COLO668 (cell line): ENCODE measurements at regions not wholly inside any gene's neighbourhood (a gene's known extent, or its start where the extent isn't known, plus 50 kb on each side); places are given as distances from the start of the nearest gene placed in this dataset.
A peak's percentile ranks its signal among the peaks of the same experiment; 100 is the strongest.

Experiments
- DNase-seq: peaks from one replicate; lab custom pipeline; 2025; ENCODE audit not compliant: unreplicated experiment; lab: John Stamatoyannopoulos, UW

DNA sequence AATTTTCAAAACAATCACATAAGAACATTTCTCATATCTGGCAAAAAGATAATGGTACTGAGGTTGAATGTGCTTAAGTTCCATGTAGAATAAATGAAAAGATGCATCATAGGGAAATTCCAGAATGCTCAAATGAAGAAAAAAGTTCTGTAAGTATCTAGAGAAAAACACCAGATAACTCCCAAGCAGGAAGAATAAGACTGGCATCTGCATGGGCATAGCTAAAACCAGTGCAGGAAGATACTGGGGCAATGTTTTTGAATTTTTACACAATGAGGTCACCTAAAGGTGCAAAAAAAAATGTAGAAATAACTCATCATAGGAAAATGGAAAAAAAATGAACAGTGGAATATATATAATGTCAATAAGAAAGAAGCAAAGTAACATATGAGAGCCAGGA is 275.2 kb downstream of the BAMBI start:
- no peak for DNase-seq

DNA sequence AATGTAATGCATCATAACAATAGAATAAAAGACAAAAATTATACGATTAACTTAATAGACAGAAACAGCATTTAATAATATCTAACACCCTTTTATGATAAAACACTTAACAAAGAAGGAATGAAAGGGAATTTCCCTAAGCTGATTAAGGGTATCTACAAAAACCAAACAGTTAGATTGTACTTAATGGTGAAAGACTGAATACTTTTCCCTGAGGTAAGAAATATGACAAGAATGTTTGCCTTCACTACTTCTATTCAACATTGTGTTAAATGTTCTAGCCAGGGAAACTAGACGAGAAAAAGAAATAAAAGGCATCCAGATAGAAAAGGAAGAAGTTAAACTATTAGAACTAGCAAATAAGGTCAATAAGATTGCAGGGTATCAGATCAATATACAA is 276.9 kb downstream of the BAMBI start:
- no peak for DNase-seq

GRCh38 chr10:28958468-28958867 is 281.1 kb downstream of the BAMBI start:
- no peak for DNase-seq

- DNase-seq, result no peak
Observed at GRCh38 chr10:28959850-28960501, 282.7 kb downstream of the BAMBI start.

DNA sequence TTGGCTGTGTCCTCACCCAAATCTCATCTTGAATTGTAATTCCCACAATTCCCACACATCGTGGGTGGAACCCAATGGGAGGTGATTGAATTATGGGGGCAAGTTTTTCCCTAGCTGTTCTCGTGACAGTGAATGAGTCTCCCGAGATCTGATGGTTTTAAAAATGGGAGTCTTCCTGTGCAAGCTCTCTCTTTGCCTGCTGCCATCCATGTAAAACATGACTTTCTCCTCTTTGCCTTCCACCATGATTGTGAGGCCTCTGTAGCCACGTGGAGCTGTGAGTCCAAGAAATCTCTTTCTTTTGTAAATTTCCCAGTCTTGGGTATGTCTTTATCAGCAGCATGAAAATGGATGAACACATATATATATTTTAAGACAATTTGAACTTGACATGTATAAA is 285.4 kb downstream of the BAMBI start:
- no peak for DNase-seq

DNA sequence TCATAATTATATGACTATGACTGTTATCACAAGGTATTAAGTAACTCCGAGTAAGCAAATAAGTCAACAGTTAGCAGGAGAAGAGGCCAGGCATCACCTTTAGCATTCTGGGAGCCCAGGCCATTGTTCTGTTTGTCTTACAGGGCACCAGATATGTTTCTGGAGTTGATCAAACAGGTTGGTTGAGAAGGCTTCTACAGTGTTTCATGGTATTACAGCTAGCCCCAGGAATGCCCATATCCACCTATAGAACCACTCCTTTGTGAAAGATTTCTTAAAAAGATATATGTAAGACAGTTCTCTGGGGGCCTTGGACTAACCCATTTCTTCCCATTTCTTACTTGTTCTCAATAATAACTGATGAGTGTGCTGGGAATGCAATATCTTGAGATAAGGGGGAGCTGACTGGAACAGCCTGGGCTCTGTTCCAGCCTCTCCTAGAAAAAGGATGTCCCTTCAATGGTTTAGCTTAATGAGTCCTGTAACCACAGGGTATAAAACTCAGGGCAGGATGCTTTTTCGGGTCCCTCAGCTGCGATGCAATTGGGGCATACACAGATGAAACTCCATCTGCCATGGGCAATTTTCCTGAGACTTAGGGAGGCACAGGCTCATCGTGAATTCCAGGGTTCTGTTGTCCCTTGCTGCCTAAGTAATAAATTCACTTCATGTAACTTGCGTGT is 286.4 kb downstream of the BAMBI start:
- no peak for DNase-seq

DNA sequence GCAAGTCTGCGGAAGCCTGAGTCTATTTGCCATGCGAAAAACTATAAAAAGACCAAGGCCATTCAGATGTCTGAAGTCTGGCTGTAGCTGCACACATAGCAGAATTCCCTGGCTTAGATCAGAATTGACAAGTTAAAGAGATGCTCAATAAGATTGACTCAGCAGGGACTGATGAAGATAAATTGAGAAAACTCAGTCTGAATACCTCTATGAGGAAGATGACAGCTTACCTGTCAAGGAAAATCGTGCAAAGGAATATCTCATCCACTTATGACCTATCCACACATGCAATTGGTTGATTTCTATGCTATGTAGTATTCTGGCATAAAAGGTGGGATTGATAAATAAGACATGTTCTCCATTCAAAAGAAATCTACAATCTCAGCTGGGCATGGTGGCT is 288.6 kb downstream of the BAMBI start:
- no peak for DNase-seq

DNA sequence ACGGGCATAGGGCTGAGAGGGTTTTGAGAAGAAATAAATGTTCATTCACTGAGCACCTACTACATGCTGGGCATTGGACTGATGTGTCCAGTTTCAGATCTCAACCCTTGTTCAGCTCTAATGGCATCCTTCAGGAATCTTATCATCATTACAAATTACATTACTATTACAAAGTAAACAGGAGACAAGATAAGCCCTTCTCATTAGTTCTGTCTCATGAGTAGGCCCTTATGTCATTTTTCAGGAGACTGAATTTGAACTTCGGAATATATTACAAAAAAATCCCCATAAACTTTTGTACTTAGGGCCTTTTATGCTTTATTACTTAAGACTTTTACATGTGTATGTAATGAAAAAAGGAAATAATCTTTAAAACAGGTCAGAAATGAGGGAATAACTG is 289.7 kb downstream of the BAMBI start:
- DNase-seq, result no peak

- DNase-seq, result no peak
Observed at GRCh38 chr10:28969413-28969812, 292.1 kb downstream of the BAMBI start.

DNA sequence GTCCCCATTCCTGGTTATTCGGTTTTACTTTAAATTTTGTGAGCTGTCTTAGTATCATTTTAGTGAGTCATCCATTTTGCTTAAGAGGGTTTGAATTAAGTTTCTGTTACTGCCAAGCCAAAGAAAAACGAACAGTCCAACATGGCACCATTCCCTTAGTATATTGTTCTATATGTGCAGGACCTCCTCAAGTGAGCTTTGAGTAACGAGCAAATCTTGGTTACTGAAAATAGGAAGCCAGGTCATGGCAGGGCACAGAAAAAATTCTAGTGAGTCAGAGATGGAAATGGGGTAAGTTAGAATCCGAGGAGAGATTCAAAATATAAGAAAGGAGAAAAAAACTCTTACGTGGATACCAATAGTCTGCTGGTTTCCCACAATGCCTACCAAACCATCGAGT is 292.9 kb downstream of the BAMBI start:
- DNase-seq, result no peak

DNA sequence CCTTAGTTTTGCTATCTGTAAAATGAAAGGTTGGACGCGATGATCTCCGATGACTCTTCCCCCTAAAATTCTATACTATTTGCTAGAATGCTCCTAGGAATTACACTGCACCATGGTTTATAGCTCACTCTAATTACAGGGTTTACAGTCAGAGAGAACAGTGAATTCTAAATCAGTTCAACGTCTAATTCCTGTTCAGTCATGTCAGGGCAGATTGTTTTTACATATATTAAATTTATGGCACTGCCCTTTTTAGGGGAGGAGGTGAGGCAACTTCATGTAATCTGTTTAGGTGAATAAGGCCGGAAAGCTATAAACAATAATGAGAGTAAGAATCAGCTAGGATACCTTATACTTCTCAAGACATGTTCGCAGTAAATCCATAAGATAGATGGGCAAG is 293.9 kb downstream of the BAMBI start:
- DNase-seq, result no peak

DNA sequence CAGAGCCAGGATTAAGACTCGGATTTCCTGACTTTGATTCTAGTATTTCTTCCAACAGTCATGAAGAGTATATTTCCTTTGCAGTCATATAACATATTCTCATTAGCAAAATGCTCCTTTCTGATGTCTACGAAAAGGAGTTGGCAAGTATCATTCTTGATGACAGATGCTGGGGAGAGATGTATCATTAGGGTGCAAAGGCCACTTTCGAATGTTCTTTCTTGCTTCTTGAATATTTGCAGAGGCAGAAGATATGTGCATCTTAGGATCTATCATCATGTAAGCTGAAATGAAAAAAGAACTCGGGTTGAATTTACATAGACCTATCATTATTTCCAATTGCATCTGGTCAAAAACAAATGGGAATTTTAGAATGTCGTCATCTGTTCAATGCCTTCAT is 294.4 kb downstream of the BAMBI start:
- DNase-seq, result no peak

DNA sequence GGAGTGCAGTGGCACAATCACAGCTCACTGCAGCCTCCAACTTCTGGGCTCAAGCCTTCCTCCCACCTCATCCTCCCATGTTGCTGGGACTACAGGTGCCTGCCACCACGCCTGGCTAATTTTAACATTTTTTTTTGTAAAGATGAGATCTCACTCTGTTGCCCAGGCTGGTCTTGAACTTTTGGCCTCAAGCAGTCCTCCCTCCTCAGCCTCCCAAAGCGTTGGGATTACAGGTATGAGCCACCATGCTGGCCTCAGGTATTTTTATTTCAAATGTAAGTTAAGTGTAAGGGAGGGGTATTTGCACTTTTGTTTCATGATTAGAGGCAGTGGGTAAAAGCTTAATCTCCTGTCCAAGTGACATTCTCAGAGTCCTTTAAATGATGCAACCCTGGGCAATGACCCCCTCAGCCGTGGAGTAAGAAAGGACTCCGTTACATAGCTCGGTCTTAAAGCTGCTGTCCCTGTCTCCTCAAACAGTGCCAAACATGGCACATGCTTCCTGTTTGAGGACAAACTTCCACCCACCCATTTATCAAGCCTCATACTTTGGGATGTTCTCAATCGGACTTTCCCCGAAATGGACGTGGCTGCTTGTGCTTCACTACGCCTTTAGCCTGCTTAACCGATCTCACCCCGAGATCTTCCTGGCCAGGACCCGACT is 296.1 kb downstream of the BAMBI start:
- no peak for DNase-seq

GRCh38 chr10:28975891-28976531 is 298.7 kb downstream of the BAMBI start:
- peak; percentile 68 for DNase-seq

DNA sequence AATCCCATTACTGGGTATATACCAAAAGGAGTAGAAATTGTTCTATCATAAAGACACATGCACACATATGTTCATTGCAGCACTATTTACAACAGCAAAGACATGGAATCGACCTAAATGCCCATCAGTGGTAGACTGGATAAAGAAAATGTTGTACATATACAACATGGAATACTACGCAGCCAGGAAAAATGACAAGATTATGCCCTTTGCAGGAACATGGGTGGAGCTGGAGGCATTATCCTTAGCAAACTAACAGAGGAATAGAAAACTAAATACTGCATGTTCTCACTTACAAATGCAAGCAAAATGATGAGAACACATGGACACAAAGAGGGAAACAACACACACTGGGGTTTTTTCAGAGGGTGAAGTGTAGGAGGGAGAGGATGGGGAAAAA is 300.2 kb downstream of the BAMBI start:
- no peak for DNase-seq

- no peak for DNase-seq
Observed at GRCh38 chr10:28980264-28980663, 302.9 kb downstream of the BAMBI start.

- no peak for DNase-seq
Observed at GRCh38 chr10:28981007-28981406, 303.7 kb downstream of the BAMBI start.

- no peak for DNase-seq
Observed at GRCh38 chr10:28982974-28983373, 305.7 kb downstream of the BAMBI start.

DNA sequence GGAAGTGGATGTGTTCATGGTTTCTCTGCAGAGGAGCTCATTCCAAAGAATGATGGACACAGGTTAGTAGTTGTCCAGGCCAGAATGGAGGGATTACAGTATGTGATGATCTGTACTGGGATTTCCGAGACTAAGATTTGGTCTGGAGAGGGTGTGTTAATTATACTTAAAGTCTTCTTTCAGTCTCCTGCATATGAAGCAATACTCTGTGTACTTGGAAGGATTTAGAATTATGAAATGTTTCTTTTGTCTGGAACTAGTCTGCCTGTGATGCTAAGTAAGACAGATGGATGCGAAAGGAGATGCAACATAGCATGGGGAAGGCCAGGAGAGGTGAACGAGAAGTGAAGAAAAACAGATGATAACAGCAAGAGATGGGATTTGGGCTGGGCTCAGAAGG is 305.1 kb upstream of the LYZL1 start:
- DNase-seq, result no peak

DNA sequence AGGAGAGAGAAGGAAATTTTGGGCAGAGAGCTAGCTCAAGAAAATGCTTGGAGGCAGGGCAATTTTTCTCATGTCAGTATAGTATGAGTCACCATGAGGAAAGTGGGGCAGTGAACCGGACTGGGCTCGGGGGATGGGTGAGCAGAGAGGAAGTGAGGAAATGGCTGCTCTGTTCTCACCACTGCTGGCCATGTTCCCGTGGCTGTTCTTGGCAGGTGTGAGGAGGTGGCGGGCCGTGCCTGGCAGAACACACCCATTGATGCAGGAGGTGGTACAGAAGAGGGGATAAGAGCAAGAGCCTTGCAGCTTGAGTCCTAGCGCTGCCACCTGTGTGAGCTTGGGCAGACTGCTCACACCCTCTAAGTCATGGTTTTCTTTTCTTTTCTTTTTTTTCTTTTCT is 304.4 kb upstream of the LYZL1 start:
- DNase-seq, result peak; percentile 58

DNA sequence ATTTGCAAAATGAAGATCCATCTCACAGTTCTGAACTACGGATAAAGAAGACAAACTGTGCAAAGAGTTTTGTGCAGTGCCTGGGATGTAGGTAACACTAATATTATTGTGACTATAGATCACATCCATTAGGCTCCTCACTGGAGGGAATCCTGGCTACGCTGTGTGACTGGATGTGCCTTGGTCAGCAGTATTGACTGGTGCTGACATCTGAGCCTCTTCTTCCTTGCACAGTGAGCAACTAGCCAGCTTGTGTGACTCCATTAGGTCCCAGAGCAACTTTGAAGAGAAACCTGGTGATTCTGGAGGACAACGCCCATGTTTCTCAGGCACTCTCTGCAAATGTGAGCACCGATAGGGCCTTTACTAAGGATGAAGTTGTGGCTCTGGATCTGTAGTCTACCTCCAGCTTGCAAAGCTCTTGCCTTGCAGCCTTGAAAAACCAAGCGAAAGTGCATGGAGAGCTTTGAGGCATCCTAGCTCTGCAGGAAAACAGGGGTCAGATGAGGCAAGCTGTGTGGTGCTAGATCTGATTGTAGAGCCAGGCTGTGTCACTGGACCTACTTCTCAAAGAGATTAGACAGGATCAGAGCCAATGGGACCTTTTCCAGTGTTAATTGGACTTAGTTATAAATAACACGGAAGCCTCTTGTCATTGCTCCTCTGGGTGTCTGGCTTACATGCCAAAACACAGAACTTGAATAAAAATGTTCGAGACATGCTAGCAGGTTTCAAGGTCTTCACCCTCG is 303.6 kb upstream of the LYZL1 start:
- no peak for DNase-seq
